ENCODE measurements at regions not wholly inside any gene's neighbourhood (a gene's known extent, or its start where the extent isn't known, plus 50 kb on each side); places are given as distances from the start of the nearest gene placed in this dataset.

DNA sequence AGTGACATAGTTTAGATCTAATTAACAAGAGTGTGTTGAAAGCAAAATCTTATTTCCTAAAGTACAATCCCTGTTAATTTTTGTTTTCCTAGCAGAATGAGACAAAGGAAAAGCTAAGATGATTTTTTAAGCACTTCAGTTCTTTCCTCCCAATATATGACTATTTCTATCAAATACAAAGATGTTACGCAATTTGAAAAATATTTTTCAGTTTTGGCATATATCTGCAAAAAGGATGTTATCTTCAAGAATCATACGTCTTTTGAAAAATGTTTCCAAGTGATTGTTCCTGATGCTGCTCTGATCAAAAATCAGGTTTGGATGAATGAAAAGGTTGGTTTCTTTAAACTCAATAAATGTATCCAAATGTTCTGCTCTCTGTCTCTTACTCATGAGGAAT, 486.7 kb upstream of the CPEB2 start:
- H3K36me3 ChIP-seq (ENCODE audit: control insufficient read depth, insufficient read depth, low read length): no peaks in the 10 kb centered on the region
- H3K4me2 ChIP-seq (ENCODE audit: low read length): no peak overlapping the region
- no peak overlapping the region for H3K27ac ChIP-seq
- no peaks in the 10 kb centered on the region for H3K79me2 ChIP-seq
- H2AFZ ChIP-seq: no peak overlapping the region
- H3K9ac ChIP-seq: no peak overlapping the region
- no peaks in the 10 kb centered on the region for H3K27me3 ChIP-seq (ENCODE audit: control insufficient read depth, insufficient read depth, low read length)
- no peak overlapping the region for H3K4me3 ChIP-seq (ENCODE audit: low read depth, low read length)
- TF ChIP-seq, protein P1, sequence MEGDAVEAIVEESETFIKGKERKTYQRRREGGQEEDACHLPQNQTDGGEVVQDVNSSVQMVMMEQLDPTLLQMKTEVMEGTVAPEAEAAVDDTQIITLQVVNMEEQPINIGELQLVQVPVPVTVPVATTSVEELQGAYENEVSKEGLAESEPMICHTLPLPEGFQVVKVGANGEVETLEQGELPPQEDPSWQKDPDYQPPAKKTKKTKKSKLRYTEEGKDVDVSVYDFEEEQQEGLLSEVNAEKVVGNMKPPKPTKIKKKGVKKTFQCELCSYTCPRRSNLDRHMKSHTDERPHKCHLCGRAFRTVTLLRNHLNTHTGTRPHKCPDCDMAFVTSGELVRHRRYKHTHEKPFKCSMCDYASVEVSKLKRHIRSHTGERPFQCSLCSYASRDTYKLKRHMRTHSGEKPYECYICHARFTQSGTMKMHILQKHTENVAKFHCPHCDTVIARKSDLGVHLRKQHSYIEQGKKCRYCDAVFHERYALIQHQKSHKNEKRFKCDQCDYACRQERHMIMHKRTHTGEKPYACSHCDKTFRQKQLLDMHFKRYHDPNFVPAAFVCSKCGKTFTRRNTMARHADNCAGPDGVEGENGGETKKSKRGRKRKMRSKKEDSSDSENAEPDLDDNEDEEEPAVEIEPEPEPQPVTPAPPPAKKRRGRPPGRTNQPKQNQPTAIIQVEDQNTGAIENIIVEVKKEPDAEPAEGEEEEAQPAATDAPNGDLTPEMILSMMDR (IDR thresholded peaks at IDR 0.05): no peak
- no peaks in the 10 kb centered on the region for H3K9me3 ChIP-seq (ENCODE audit: control insufficient read depth, low read length)
- H3K4me1 ChIP-seq: no peaks in the 10 kb centered on the region

DNA sequence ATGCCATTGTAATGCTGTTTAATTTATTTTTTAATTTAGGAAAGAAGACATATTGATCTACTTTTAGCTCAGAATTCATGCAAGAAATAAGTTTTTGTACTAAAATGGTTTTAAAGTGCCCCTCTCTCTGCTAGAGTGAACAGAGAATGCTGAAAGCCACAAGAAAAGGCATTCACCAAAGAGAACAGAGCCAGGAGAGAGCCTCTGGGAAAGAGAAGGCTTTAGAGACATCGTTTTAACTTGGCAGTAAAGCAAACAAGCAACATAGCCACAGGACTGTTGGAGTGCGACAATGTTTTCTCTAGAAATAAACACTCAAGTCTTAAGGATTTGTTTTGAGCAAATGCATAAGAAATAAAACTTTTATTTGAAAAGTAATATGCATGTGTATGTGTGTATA, 484.1 kb upstream of the CPEB2 start:
- H2AFZ ChIP-seq: no peak overlapping the region

DNA sequence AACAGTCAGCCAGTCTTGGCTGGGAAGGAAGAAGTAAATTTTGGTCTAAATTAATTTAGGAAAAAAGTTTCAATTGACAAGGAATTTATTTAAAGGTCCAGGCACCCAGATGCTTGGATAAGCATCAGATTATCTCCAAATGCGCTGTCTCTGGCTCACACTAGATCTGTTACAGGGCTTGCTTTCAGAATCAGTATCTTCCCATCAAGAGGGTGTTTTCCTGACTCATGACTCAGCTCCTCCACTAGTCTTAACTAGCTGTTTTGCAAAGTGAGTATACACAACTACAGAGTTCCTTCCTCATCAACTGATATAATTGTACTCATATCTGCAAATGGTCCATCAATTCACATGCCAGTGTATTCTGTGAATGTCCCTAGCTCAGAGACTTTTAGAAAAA, 482.1 kb upstream of the CPEB2 start:
- H3K9me3 ChIP-seq (ENCODE audit: control insufficient read depth, low read length): no peaks in the 10 kb centered on the region
- H3K27me3 ChIP-seq (ENCODE audit: control insufficient read depth, insufficient read depth, low read length): no peaks in the 10 kb centered on the region
- H3K4me2 ChIP-seq (ENCODE audit: low read length): no peak overlapping the region
- TF ChIP-seq, protein P1 (IDR thresholded peaks at IDR 0.05): no peak
- no peak overlapping the region for H2AFZ ChIP-seq
- H3K4me3 ChIP-seq (ENCODE audit: low read depth, low read length): no peak overlapping the region
- no peak overlapping the region for H3K9ac ChIP-seq
- no peaks in the 10 kb centered on the region for H3K79me2 ChIP-seq
- no peaks in the 10 kb centered on the region for H3K4me1 ChIP-seq
- no peaks in the 10 kb centered on the region for H3K36me3 ChIP-seq (ENCODE audit: control insufficient read depth, insufficient read depth, low read length)
- H3K27ac ChIP-seq: no peak overlapping the region

More for the DNA sequence above, 484.1 kb upstream of the CPEB2 start:
- TF ChIP-seq, protein P1 (IDR thresholded peaks at IDR 0.05): no peak
- no peak overlapping the region for H3K27ac ChIP-seq
- H3K9ac ChIP-seq: no peak overlapping the region
- no peaks in the 10 kb centered on the region for H3K9me3 ChIP-seq (ENCODE audit: control insufficient read depth, low read length)
- no peak overlapping the region for H3K4me2 ChIP-seq (ENCODE audit: low read length)
- H3K4me1 ChIP-seq: no peaks in the 10 kb centered on the region
- H3K4me3 ChIP-seq (ENCODE audit: low read depth, low read length): no peak overlapping the region
- no peaks in the 10 kb centered on the region for H3K27me3 ChIP-seq (ENCODE audit: control insufficient read depth, insufficient read depth, low read length)
- no peaks in the 10 kb centered on the region for H3K36me3 ChIP-seq (ENCODE audit: control insufficient read depth, insufficient read depth, low read length)
- no peaks in the 10 kb centered on the region for H3K79me2 ChIP-seq

DNA sequence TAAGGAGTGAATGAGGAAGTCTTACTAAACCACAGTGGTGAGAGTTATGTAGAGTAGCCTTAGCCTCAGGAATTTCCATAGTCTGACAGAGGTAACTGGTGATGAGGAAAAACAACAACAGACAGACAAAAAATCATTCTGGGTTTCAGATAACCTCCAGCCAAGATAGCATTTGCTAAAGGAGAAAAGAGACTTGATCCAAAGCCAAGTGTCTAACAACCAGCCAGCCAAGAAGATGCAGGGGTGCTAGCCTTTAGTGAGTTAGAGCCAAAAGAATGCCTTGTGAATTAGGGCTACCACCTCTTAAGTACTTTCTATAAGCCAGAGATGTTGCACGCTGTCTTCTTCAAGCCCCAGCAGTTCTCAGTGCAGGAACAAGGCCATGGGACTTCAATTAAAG, 478.0 kb upstream of the CPEB2 start:
- no peak overlapping the region for H3K27ac ChIP-seq
- TF ChIP-seq, protein P1 (IDR thresholded peaks at IDR 0.05): no peak
- H3K4me1 ChIP-seq: no peaks in the 10 kb centered on the region
- no peaks in the 10 kb centered on the region for H3K79me2 ChIP-seq
- no peak overlapping the region for H3K4me2 ChIP-seq (ENCODE audit: low read length)
- no peak overlapping the region for H3K9ac ChIP-seq
- no peaks in the 10 kb centered on the region for H3K9me3 ChIP-seq (ENCODE audit: control insufficient read depth, low read length)
- no peak overlapping the region for H2AFZ ChIP-seq
- no peaks in the 10 kb centered on the region for H3K27me3 ChIP-seq (ENCODE audit: control insufficient read depth, insufficient read depth, low read length)
- H3K4me3 ChIP-seq (ENCODE audit: low read depth, low read length): no peak overlapping the region
- H3K36me3 ChIP-seq (ENCODE audit: control insufficient read depth, insufficient read depth, low read length): no peaks in the 10 kb centered on the region

DNA sequence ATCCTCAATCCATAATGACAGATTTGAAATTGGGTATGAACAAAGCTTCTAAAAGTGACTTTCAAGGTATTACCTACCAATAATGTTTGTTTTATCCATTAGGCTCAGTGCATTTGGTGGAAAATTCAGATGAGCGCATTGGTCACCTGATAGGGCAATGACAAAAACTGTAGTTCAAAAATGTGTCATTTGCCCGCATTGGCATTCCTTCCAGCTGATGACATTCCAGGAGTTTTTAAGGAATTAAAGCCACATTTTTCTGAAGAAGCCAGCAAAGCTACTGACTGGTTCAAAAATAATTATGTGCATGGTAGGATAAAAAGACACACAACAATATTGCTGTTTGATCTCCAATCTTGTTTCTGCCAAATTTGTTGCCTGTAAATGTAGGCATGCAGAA, 473.4 kb upstream of the CPEB2 start:
- Histone ChIP-seq H3K4me2 (ENCODE audit: low read length) (no peak overlapping the region), H3K27ac (no peak overlapping the region), H2AFZ (no peak overlapping the region), H3K4me1 (no peaks in the 10 kb centered on the region), H3K9me3 (ENCODE audit: control insufficient read depth, low read length) (no peaks in the 10 kb centered on the region), H3K27me3 (ENCODE audit: control insufficient read depth, insufficient read depth, low read length) (no peaks in the 10 kb centered on the region), H3K36me3 (ENCODE audit: control insufficient read depth, insufficient read depth, low read length) (no peaks in the 10 kb centered on the region), H3K79me2 (no peaks in the 10 kb centered on the region), H3K4me3 (ENCODE audit: low read depth, low read length) (no peak overlapping the region), H3K9ac (no peak overlapping the region)
- TF ChIP-seq, protein P1 (IDR thresholded peaks at IDR 0.05): no peak
